Effector memory CD8-positive, alpha-beta T cell (primary cell): ENCODE measurements at regions not wholly inside any gene's neighbourhood (a gene's known extent, or its start where the extent isn't known, plus 50 kb on each side); places are given as distances from the start of the nearest gene placed in this dataset.

Experiments
- ATAC-seq: fragments of 150-1000 bp; cut with Tn5 transposase; replicated peaks from 2 replicates; pipeline ENCODE4 v1.10.0; 2021; ENCODE audit warnings: mild to moderate bottlenecking, moderate library complexity
- DNase-seq, 3 experiments: peaks; one replicate each; pipeline ENCODE4 v3.0.0; 2021
- H3K27ac Mint-ChIP-seq, 2 donors: one replicate each; pipeline ENCODE4 v1.8.0; 2022; ENCODE audit warnings: mild to moderate bottlenecking in 2 of 2, mixed read lengths in 2 of 2, moderate library complexity in 2 of 2
- H3K27me3 Mint-ChIP-seq, 2 donors: one replicate each; pipeline ENCODE4 v1.8.0; 2022; ENCODE audit warnings: mixed read lengths in 2 of 2
- H3K36me3 Mint-ChIP-seq: one replicate; pipeline ENCODE4 v1.8.0; 2022; ENCODE audit warnings: mild to moderate bottlenecking, moderate library complexity, mixed read lengths; ENCODE audit not compliant: insufficient read depth
- H3K4me1 Mint-ChIP-seq, 2 donors: one replicate each; pipeline ENCODE4 v1.8.0; 2022; ENCODE audit warnings: low read depth in 2 of 2, mixed read lengths in 2 of 2
- H3K4me3 Mint-ChIP-seq, 2 donors: one replicate each; pipeline ENCODE4 v1.8.0; 2022; ENCODE audit warnings: mild to moderate bottlenecking in 2 of 2, mixed read lengths in 2 of 2, moderate library complexity in 2 of 2
- H3K9me3 Mint-ChIP-seq, 2 donors: one replicate each; pipeline ENCODE4 v1.8.0; 2022; ENCODE audit warnings: mixed read lengths in 2 of 2

- ATAC-seq (no peak), DNase-seq (no peak)
- Mint-ChIP-seq H3K27me3 (no peaks in the 10 kb centered on the region), H3K27ac (no peak overlapping the region), H3K4me3 (no peak overlapping the region), H3K4me1 (no peaks in the 10 kb centered on the region), H3K36me3 (no peaks in the 10 kb centered on the region), H3K9me3 (peaks cover 0 to 6% of the 10 kb centered on the region in 2 donors)
Observed at GRCh38 chr12:87870061-87870460, 159.1 kb downstream of the C12orf50 start.

GRCh38 chr12:87866578-87867292 is 162.5 kb downstream of the C12orf50 start:
- no peak for ATAC-seq
- no peak overlapping the region for H3K4me3 Mint-ChIP-seq
- no peaks in the 10 kb centered on the region for H3K9me3 Mint-ChIP-seq
- H3K4me1 Mint-ChIP-seq: no peaks in the 10 kb centered on the region
- H3K36me3 Mint-ChIP-seq: no peaks in the 10 kb centered on the region
- H3K27me3 Mint-ChIP-seq: no peaks in the 10 kb centered on the region
- H3K27ac Mint-ChIP-seq: no peak overlapping the region
- no peak for DNase-seq

- ATAC-seq (no peak), DNase-seq (no peak)
- H3K4me1 Mint-ChIP-seq: no peaks in the 10 kb centered on the region
- no peaks in the 10 kb centered on the region for H3K36me3 Mint-ChIP-seq
- no peaks in the 10 kb centered on the region for H3K9me3 Mint-ChIP-seq
- H3K27me3 Mint-ChIP-seq: no peaks in the 10 kb centered on the region
- no peak overlapping the region for H3K27ac Mint-ChIP-seq
- no peak overlapping the region for H3K4me3 Mint-ChIP-seq
Observed at GRCh38 chr12:87861791-87862190, 167.4 kb downstream of the C12orf50 start.

- Mint-ChIP-seq H3K9me3 (no peaks in the 10 kb centered on the region), H3K27me3 (no peaks in the 10 kb centered on the region), H3K27ac (no peak overlapping the region), H3K4me3 (no peak overlapping the region), H3K36me3 (no peaks in the 10 kb centered on the region), H3K4me1 (no peaks in the 10 kb centered on the region)
- ATAC-seq (no peak), DNase-seq (no peak)
Observed at GRCh38 chr12:87853448-87854003, 175.7 kb downstream of the C12orf50 start.

GRCh38 chr12:87849074-87849473 is 180.1 kb downstream of the C12orf50 start:
- H3K27ac Mint-ChIP-seq: no peak overlapping the region
- no peaks in the 10 kb centered on the region for H3K36me3 Mint-ChIP-seq
- no peak for ATAC-seq
- H3K27me3 Mint-ChIP-seq: no peaks in the 10 kb centered on the region
- no peaks in the 10 kb centered on the region for H3K9me3 Mint-ChIP-seq
- DNase-seq: no peak
- H3K4me1 Mint-ChIP-seq: no peaks in the 10 kb centered on the region
- no peak overlapping the region for H3K4me3 Mint-ChIP-seq

- Mint-ChIP-seq H3K4me1 (no peaks in the 10 kb centered on the region), H3K4me3 (no peak overlapping the region), H3K9me3 (no peaks in the 10 kb centered on the region), H3K27me3 (no peaks in the 10 kb centered on the region), H3K27ac (no peak overlapping the region), H3K36me3 (no peaks in the 10 kb centered on the region)
- ATAC-seq: no peak
- no peak for DNase-seq
Observed at GRCh38 chr12:87848248-87848868, 180.8 kb downstream of the C12orf50 start.

GRCh38 chr12:87847147-87847546 is 182.1 kb downstream of the C12orf50 start:
- H3K4me3 Mint-ChIP-seq: no peak overlapping the region
- no peaks in the 10 kb centered on the region for H3K9me3 Mint-ChIP-seq
- DNase-seq (no peak), ATAC-seq (no peak)
- H3K27ac Mint-ChIP-seq: no peak overlapping the region
- no peaks in the 10 kb centered on the region for H3K27me3 Mint-ChIP-seq
- no peaks in the 10 kb centered on the region for H3K4me1 Mint-ChIP-seq
- H3K36me3 Mint-ChIP-seq: no peaks in the 10 kb centered on the region

GRCh38 chr12:87846045-87846444 is 183.2 kb downstream of the C12orf50 start:
- no peak for DNase-seq
- H3K27me3 Mint-ChIP-seq: no peaks in the 10 kb centered on the region
- no peaks in the 10 kb centered on the region for H3K9me3 Mint-ChIP-seq
- H3K36me3 Mint-ChIP-seq: no peaks in the 10 kb centered on the region
- ATAC-seq: no peak
- no peaks in the 10 kb centered on the region for H3K4me1 Mint-ChIP-seq
- H3K27ac Mint-ChIP-seq: no peak overlapping the region
- no peak overlapping the region for H3K4me3 Mint-ChIP-seq

- ATAC-seq (no peak), DNase-seq (no peak)
- Mint-ChIP-seq H3K27me3 (no peaks in the 10 kb centered on the region), H3K4me3 (no peak overlapping the region), H3K9me3 (peaks cover 0 to 2% of the 10 kb centered on the region in 2 donors), H3K27ac (no peak overlapping the region), H3K36me3 (no peaks in the 10 kb centered on the region), H3K4me1 (no peaks in the 10 kb centered on the region)
Observed at GRCh38 chr12:87841935-87842334, 187.3 kb downstream of the C12orf50 start.

- Mint-ChIP-seq H3K36me3 (no peaks in the 10 kb centered on the region), H3K4me1 (no peaks in the 10 kb centered on the region), H3K27me3 (no peaks in the 10 kb centered on the region), H3K4me3 (no peak overlapping the region), H3K27ac (no peak overlapping the region), H3K9me3 (peaks cover 0 to 2% of the 10 kb centered on the region in 2 donors)
- DNase-seq (no peak), ATAC-seq (no peak)
Observed at GRCh38 chr12:87836190-87836589, 193.0 kb downstream of the C12orf50 start.

- Mint-ChIP-seq H3K27ac (no peak overlapping the region), H3K4me3 (no peak overlapping the region), H3K36me3 (no peaks in the 10 kb centered on the region), H3K9me3 (no peaks in the 10 kb centered on the region), H3K27me3 (no peaks in the 10 kb centered on the region), H3K4me1 (no peaks in the 10 kb centered on the region)
- DNase-seq (no peak), ATAC-seq (no peak)
Observed at GRCh38 chr12:87828382-87828973, 200.7 kb downstream of the C12orf50 start.

- Mint-ChIP-seq H3K27me3 (no peaks in the 10 kb centered on the region), H3K4me1 (no peaks in the 10 kb centered on the region), H3K27ac (no peak overlapping the region), H3K4me3 (no peak overlapping the region), H3K36me3 (no peaks in the 10 kb centered on the region), H3K9me3 (no peaks in the 10 kb centered on the region)
- DNase-seq (no peak), ATAC-seq (no peak)
Observed at GRCh38 chr12:87827638-87828264, 201.4 kb downstream of the C12orf50 start.

- DNase-seq (no peak), ATAC-seq (no peak)
- Mint-ChIP-seq H3K36me3 (no peaks in the 10 kb centered on the region), H3K4me3 (no peak overlapping the region), H3K9me3 (peaks cover 5 to 10% of the 10 kb centered on the region in 2 donors), H3K27ac (no peak overlapping the region), H3K4me1 (no peaks in the 10 kb centered on the region), H3K27me3 (no peaks in the 10 kb centered on the region)
Observed at GRCh38 chr12:87822923-87823322, 206.3 kb downstream of the C12orf50 start.
